GM12874 (cell line): ENCODE measurements at regions not wholly inside any gene's neighbourhood (a gene's known extent, or its start where the extent isn't known, plus 50 kb on each side); places are given as distances from the start of the nearest gene placed in this dataset.

Experiments used
- CTCF ChIP-seq: IDR thresholded peaks from 2 replicates; pipeline ENCODE4 v1.5.1; 2011; ENCODE audit warnings: low read depth, mild to moderate bottlenecking, control low read depth, low read length, moderate library complexity; ENCODE audit not compliant: insufficient read depth

GRCh38 chr18:77736842-77737241 is 487.2 kb downstream of the GALR1 start:
- no peak for TF ChIP-seq CTCF

- no peak for TF ChIP-seq CTCF
Measured at GRCh38 chr18:77737405-77737804, 487.8 kb downstream of the GALR1 start.

- peak; percentile 21; the same call in 1 of the 2 replicates for TF ChIP-seq CTCF
Measured at GRCh38 chr18:77749089-77749488, 499.4 kb downstream of the GALR1 start.

- TF ChIP-seq CTCF = no peak
Measured at GRCh38 chr18:77750006-77750405, 500.4 kb downstream of the GALR1 start.

GRCh38 chr18:77754475-77755044 is 504.9 kb downstream of the GALR1 start:
- TF ChIP-seq CTCF = no peak

- no peak for TF ChIP-seq CTCF
Measured at GRCh38 chr18:77755187-77755586, 505.5 kb downstream of the GALR1 start.

GRCh38 chr18:77761332-77761731 is 511.7 kb downstream of the GALR1 start:
- no peak for TF ChIP-seq CTCF
